SK-N-SH treated with all-trans-retinoic acid at 6 μM for 48 hours (cell line): ENCODE measurements at regions not wholly inside any gene's neighbourhood (a gene's known extent, or its start where the extent isn't known, plus 50 kb on each side); places are given as distances from the start of the nearest gene placed in this dataset.

Experiments used
- ATAC-seq: fragments of 200-7000 bp; cut with Tn5 transposase; 3 replicates; pipeline ENCODE4 v1.9.1; 2020; ENCODE audit warnings: mild to moderate bottlenecking, moderate library complexity
- ARNTL ChIP-seq: fragments of 450-650 bp; formaldehyde crosslinking; IDR thresholded peaks from 2 replicates; pipeline ENCODE4 v1.5.0; 2020; ENCODE audit warnings: low read depth, mild to moderate bottlenecking, moderate library complexity, borderline replicate concordance
- BACH2 ChIP-seq: fragments of 250-450 bp; sonication (Bioruptor Pico); IDR thresholded peaks from 2 replicates; pipeline ENCODE4 v1.9.0; 2021; ENCODE audit warnings: mild to moderate bottlenecking, borderline replicate concordance
- CSDC2 ChIP-seq: fragments of 250-450 bp; sonication (Bioruptor Pico); IDR thresholded peaks from 2 replicates; pipeline ENCODE4 v1.5.0; 2020; ENCODE audit warnings: mild to moderate bottlenecking, moderate library complexity
- CSRNP3 ChIP-seq: fragments of 250-450 bp; sonication (Bioruptor Pico); IDR thresholded peaks from 2 replicates; pipeline ENCODE4 v1.5.1; 2021; ENCODE audit warnings: mild to moderate bottlenecking, moderate library complexity
- ESRRG ChIP-seq: fragments of 250-450 bp; sonication (Bioruptor Pico); IDR thresholded peaks from 2 replicates; pipeline ENCODE4 v1.6.1; 2021; ENCODE audit warnings: mild to moderate bottlenecking
- GLIS3 ChIP-seq: fragments of 250-450 bp; sonication (Bioruptor Pico); IDR thresholded peaks from 2 replicates; pipeline ENCODE4 v1.5.0; 2020; ENCODE audit warnings: mild to moderate bottlenecking, moderate library complexity
- ISL1 ChIP-seq: fragments of 250-450 bp; sonication (Bioruptor Pico); IDR thresholded peaks from 2 replicates; pipeline ENCODE4 v2.1.2; 2022; ENCODE audit warnings: mild to moderate bottlenecking, moderate library complexity
- OSR1 ChIP-seq: fragments of 250-450 bp; sonication (Bioruptor Pico); IDR thresholded peaks from 2 replicates; pipeline ENCODE4 v1.8.0; 2022; ENCODE audit warnings: moderate library complexity, mild to moderate bottlenecking, inconsistent platforms
- POU6F1 ChIP-seq: fragments of 250-450 bp; sonication (Bioruptor Pico); IDR thresholded peaks from 2 replicates; pipeline ENCODE4 v1.8.0; 2021; ENCODE audit warnings: low read depth, mild to moderate bottlenecking, moderate library complexity, borderline replicate concordance
- PPARA ChIP-seq: fragments of 250-450 bp; sonication (Bioruptor Pico); IDR thresholded peaks from 2 replicates; pipeline ENCODE4 v1.5.0; 2020; ENCODE audit warnings: mild to moderate bottlenecking, borderline replicate concordance
- RARB ChIP-seq: fragments of 250-450 bp; sonication (Bioruptor Pico); IDR thresholded peaks from 2 replicates; pipeline ENCODE4 v1.8.0; 2021; ENCODE audit warnings: mild to moderate bottlenecking, moderate library complexity
- SNAI2 ChIP-seq: fragments of 250-450 bp; sonication (Bioruptor Pico); IDR thresholded peaks from 2 replicates; pipeline ENCODE4 v1.5.0; 2020; ENCODE audit warnings: mild to moderate bottlenecking, moderate library complexity
- TCF4 ChIP-seq: fragments of 250-450 bp; sonication (Bioruptor Pico); IDR thresholded peaks from 2 replicates; pipeline ENCODE4 v1.8.0; 2021; ENCODE audit warnings: mild to moderate bottlenecking, moderate library complexity, borderline replicate concordance
- TOX ChIP-seq: fragments of 250-450 bp; sonication (Bioruptor Pico); IDR thresholded peaks from 2 replicates; pipeline ENCODE4 v1.8.0; 2021; ENCODE audit warnings: mild to moderate bottlenecking, moderate library complexity, borderline replicate concordance
- TSHZ2 ChIP-seq: fragments of 250-450 bp; sonication (Bioruptor Pico); IDR thresholded peaks from 2 replicates; pipeline ENCODE4 v1.5.0; 2020; ENCODE audit warnings: mild to moderate bottlenecking, moderate library complexity
- ZC3H10 ChIP-seq: fragments of 250-450 bp; sonication (Bioruptor Pico); IDR thresholded peaks from 2 replicates; pipeline ENCODE4 v1.5.1; 2021; ENCODE audit warnings: mild to moderate bottlenecking, moderate library complexity
- ZFP3 ChIP-seq: fragments of 250-450 bp; sonication (Bioruptor Pico); IDR thresholded peaks from 2 replicates; pipeline ENCODE4 v1.5.0; 2020; ENCODE audit warnings: mild to moderate bottlenecking, moderate library complexity
- ZFP30 ChIP-seq: fragments of 450-650 bp; formaldehyde crosslinking; IDR thresholded peaks from 2 replicates; pipeline ENCODE4 v1.5.0; 2022; ENCODE audit warnings: mild to moderate bottlenecking, moderate library complexity
- ZNF565 ChIP-seq: fragments of 450-650 bp; formaldehyde crosslinking; conservative IDR thresholded peaks from 2 replicates; pipeline ENCODE4 v1.5.0; 2020; ENCODE audit warnings: low read depth, mild to moderate bottlenecking, moderate library complexity
- ZNF70 ChIP-seq: fragments of 450-650 bp; formaldehyde crosslinking; IDR thresholded peaks from 2 replicates; pipeline ENCODE4 v1.5.0; 2020; ENCODE audit warnings: mild to moderate bottlenecking, moderate library complexity
- ZNF8 ChIP-seq: fragments of 450-650 bp; formaldehyde crosslinking; IDR thresholded peaks from 2 replicates; pipeline ENCODE4 v1.5.0; 2020; ENCODE audit warnings: mild to moderate bottlenecking, moderate library complexity

- ATAC-seq, result no peak
- TF ChIP-seq CSDC2 (CRISPR knock-in tag), result no peak
- no peak for TF ChIP-seq ZC3H10 (CRISPR knock-in tag)
- TF ChIP-seq SNAI2 (CRISPR knock-in tag), result no peak
- TF ChIP-seq ZNF8, result no peak
- TF ChIP-seq CSRNP3 (CRISPR knock-in tag), result no peak
- TF ChIP-seq RARB (CRISPR knock-in tag), result no peak
- no peak for TF ChIP-seq ZFP3 (CRISPR knock-in tag)
- TF ChIP-seq POU6F1 (CRISPR knock-in tag), result no peak
- no peak for TF ChIP-seq TCF4 (CRISPR knock-in tag)
- TF ChIP-seq BACH2 (CRISPR knock-in tag), result no peak
- no peak for TF ChIP-seq ZFP30 (CRISPR knock-in tag)
- TF ChIP-seq ESRRG (CRISPR knock-in tag), result no peak
- no peak for TF ChIP-seq ZNF70 (CRISPR knock-in tag)
- no peak for TF ChIP-seq TSHZ2 (CRISPR knock-in tag)
- TF ChIP-seq PPARA (CRISPR knock-in tag), result no peak
- TF ChIP-seq OSR1 (CRISPR knock-in tag), result no peak
- no peak for TF ChIP-seq TOX (CRISPR knock-in tag)
- no peak for TF ChIP-seq GLIS3 (CRISPR knock-in tag)
- TF ChIP-seq, all 23 proteins: peak for 0
These were observed 638.5 kb upstream of the CAMK1G start for GRCh38 chr1:208944981-208945451.

- no peak for ATAC-seq
- TF ChIP-seq ZNF565, result no peak
These were observed 633.3 kb upstream of the CAMK1G start for GRCh38 chr1:208950206-208950605.

- no peak for TF ChIP-seq TSHZ2 (CRISPR knock-in tag)
- no peak for ATAC-seq
These were observed 632.4 kb upstream of the CAMK1G start for GRCh38 chr1:208951026-208951525.

GRCh38 chr1:208951908-208952307 is 631.6 kb upstream of the CAMK1G start:
- no peak for ATAC-seq

More at GRCh38 chr1:208951908-208952307, 631.6 kb upstream of the CAMK1G start:
- no peak for TF ChIP-seq CSDC2 (CRISPR knock-in tag)
- TF ChIP-seq TSHZ2 (CRISPR knock-in tag), result no peak
- no peak for TF ChIP-seq CSRNP3 (CRISPR knock-in tag)
- TF ChIP-seq SNAI2 (CRISPR knock-in tag), result no peak
- no peak for TF ChIP-seq ZFP3 (CRISPR knock-in tag)
- TF ChIP-seq ZNF565, result no peak
- TF ChIP-seq TCF4 (CRISPR knock-in tag), result no peak; the same call in 1 of the 2 replicates
- no peak for TF ChIP-seq OSR1 (CRISPR knock-in tag)
- no peak for TF ChIP-seq ZNF8
- no peak for TF ChIP-seq TOX (CRISPR knock-in tag)
- no peak for TF ChIP-seq GLIS3 (CRISPR knock-in tag)
- no peak for TF ChIP-seq ISL1 (CRISPR knock-in tag)
- no peak for TF ChIP-seq ZNF70 (CRISPR knock-in tag)
- TF ChIP-seq ZC3H10 (CRISPR knock-in tag), result no peak
- no peak for TF ChIP-seq ARNTL (CRISPR knock-in tag)
- no peak for TF ChIP-seq BACH2 (CRISPR knock-in tag)
- no peak for TF ChIP-seq PPARA (CRISPR knock-in tag)
- no peak for TF ChIP-seq ESRRG (CRISPR knock-in tag)
- TF ChIP-seq, all 23 proteins: peak for 0
